ENCODE measurements at regions not wholly inside any gene's neighbourhood (a gene's known extent, or its start where the extent isn't known, plus 50 kb on each side); places are given as distances from the start of the nearest gene placed in this dataset.

GRCh38 chr2:103808814-103809213, 1045.1 kb upstream of the POU3F3 start:
- no peak for TF ChIP-seq GATA2 (IDR thresholded peaks at IDR 0.05; ENCODE audit: low read depth, low read length)
- TF ChIP-seq GATA3 (IDR thresholded peaks at IDR 0.05; ENCODE audit: low read depth, low read length): no peak
